Nephron (organoid): ENCODE measurements at regions not wholly inside any gene's neighbourhood (a gene's known extent, or its start where the extent isn't known, plus 50 kb on each side); places are given as distances from the start of the nearest gene placed in this dataset.

Experiments used
- H3K27ac Mint-ChIP-seq, 3 experiments: 2 replicates each; pipeline ENCODE4 v1.8.0; 2020; ENCODE audit warnings: mixed read lengths in 3 of 3, mild to moderate bottlenecking in 2 of 3, moderate library complexity in 1 of 3
- H3K27me3 Mint-ChIP-seq: 2 replicates; pipeline ENCODE4 v1.8.0; 2021; ENCODE audit warnings: low read depth, mild to moderate bottlenecking, moderate library complexity, mixed read lengths
- H3K36me3 Mint-ChIP-seq: 2 replicates; pipeline ENCODE4 v1.8.0; 2020; ENCODE audit warnings: low read depth, mixed read lengths
- H3K4me1 Mint-ChIP-seq: 2 replicates; pipeline ENCODE4 v1.8.0; 2020; ENCODE audit warnings: mixed read lengths
- H3K4me3 Mint-ChIP-seq, 3 experiments: 2 replicates each; pipeline ENCODE4 v1.8.0; 2020; ENCODE audit warnings: mild to moderate bottlenecking in 3 of 3, mixed read lengths in 3 of 3, moderate library complexity in 2 of 3
- H3K9me3 Mint-ChIP-seq: 2 replicates; pipeline ENCODE4 v1.8.0; 2020; ENCODE audit warnings: mixed read lengths
- TF ChIP-seq, protein P1 (sequence below), 3 experiments: fragments of 200-600 bp; sonication (generic); IDR thresholded peaks; one replicate each; pipeline ENCODE4 v1.5.0; 2021; ENCODE audit warnings: antibody characterized with exemption in 3 of 3; ENCODE audit not compliant: unreplicated experiment in 3 of 3

DNA sequence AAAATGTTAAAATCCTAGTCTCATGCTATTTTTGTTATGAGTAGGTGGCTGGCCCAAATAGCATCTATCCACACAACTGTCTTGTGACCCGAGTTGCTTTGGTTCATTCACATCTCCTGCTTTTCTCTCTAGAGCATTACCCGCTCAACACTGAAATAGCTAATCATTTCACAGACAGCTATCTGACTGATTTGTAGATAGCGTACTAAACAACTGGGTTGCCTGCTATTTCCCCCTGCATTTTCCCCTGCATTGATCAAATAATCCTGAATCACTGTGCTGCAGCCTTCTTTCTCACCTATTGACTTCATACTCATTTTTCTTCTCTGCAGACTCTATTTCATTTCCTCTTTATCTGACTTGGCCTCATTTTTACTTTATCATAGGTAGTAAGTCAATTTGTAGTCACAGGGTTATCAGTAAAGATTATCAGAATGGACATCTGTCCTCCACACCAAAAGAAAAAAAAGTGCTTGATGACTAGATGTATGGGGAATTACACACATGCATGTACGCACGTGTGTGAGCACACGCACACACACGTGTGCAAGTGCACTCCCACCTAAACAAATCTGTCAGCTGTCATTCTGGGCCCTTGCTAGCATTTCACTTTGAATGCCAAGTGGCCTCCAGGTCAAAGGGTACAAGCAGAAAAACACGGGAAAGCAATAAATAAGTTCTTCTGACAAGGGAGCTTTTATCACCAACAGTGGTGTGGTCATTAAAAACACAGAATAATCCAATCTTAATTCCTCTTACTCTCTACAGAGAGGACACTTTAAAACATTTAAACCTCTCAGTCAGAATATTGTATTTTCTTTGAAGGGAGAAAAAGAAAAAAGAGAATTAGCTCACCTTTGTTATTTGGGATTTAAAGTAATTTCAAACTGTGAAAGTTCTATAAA, 501.6 kb downstream of the EFNA5 start:
- Mint-ChIP-seq H3K4me1 (peaks cover 16% of the 10 kb centered on the region), H3K27me3 (no peaks in the 10 kb centered on the region), H3K4me3 (no peak overlapping the region), H3K9me3 (peaks cover 21% of the 10 kb centered on the region), H3K36me3 (peaks cover 9% of the 10 kb centered on the region), H3K27ac (no peak overlapping the region)
- TF ChIP-seq, protein P1, sequence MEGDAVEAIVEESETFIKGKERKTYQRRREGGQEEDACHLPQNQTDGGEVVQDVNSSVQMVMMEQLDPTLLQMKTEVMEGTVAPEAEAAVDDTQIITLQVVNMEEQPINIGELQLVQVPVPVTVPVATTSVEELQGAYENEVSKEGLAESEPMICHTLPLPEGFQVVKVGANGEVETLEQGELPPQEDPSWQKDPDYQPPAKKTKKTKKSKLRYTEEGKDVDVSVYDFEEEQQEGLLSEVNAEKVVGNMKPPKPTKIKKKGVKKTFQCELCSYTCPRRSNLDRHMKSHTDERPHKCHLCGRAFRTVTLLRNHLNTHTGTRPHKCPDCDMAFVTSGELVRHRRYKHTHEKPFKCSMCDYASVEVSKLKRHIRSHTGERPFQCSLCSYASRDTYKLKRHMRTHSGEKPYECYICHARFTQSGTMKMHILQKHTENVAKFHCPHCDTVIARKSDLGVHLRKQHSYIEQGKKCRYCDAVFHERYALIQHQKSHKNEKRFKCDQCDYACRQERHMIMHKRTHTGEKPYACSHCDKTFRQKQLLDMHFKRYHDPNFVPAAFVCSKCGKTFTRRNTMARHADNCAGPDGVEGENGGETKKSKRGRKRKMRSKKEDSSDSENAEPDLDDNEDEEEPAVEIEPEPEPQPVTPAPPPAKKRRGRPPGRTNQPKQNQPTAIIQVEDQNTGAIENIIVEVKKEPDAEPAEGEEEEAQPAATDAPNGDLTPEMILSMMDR (IDR thresholded peaks at IDR 0.05; ENCODE audit: unreplicated experiment in 3 of 3), result no peak

DNA sequence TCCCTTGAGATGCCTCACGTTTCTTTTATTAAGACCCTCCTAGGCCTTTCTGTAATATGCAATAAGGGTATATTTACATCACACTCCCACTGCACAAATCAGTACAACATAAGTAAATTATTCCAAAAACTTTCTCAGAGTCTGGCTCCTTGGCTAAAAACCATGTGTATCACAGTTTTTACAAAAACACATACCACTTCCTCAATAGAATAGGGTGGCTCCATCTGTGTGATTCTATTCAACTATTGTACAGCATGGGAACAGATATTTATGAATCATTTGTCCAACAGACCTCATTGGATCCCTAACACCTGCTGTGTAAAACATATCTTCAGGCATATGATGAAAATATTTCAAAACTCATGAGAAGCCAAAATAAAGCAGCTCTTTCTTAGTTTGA, 502.7 kb downstream of the EFNA5 start:
- Mint-ChIP-seq H3K27ac (no peak overlapping the region), H3K27me3 (no peaks in the 10 kb centered on the region), H3K9me3 (peaks cover 18% of the 10 kb centered on the region), H3K36me3 (peaks cover 6% of the 10 kb centered on the region), H3K4me1 (peaks cover 16% of the 10 kb centered on the region), H3K4me3 (no peak overlapping the region)
- TF ChIP-seq, protein P1 (IDR thresholded peaks at IDR 0.05; ENCODE audit: unreplicated experiment in 3 of 3), result no peak

DNA sequence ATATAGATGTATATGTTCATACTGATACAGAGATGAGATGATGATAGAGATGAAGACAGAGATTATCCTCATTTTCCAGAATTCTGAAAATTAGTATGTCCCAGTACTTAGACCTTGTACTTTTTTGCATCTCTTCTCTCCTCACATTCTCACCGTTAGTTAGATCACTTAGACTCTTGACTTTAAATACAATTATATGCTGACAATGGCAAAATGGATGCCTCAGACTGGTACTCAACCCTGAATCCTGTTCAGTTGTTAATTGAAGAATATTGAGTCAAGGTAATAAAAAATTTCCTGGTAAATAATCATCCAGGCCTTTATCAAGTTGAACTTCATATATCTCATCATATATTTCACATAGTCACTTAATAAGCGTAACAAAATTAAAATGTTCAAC, 505.4 kb downstream of the EFNA5 start:
- H3K4me3 Mint-ChIP-seq, result no peak overlapping the region
- peaks cover 22% of the 10 kb centered on the region for H3K9me3 Mint-ChIP-seq
- H3K27ac Mint-ChIP-seq, result no peak overlapping the region
- peaks cover 5% of the 10 kb centered on the region for H3K36me3 Mint-ChIP-seq
- TF ChIP-seq, protein P1 (IDR thresholded peaks at IDR 0.05; ENCODE audit: unreplicated experiment in 3 of 3), result no peak
- no peaks in the 10 kb centered on the region for H3K27me3 Mint-ChIP-seq
- peaks cover 16% of the 10 kb centered on the region for H3K4me1 Mint-ChIP-seq

DNA sequence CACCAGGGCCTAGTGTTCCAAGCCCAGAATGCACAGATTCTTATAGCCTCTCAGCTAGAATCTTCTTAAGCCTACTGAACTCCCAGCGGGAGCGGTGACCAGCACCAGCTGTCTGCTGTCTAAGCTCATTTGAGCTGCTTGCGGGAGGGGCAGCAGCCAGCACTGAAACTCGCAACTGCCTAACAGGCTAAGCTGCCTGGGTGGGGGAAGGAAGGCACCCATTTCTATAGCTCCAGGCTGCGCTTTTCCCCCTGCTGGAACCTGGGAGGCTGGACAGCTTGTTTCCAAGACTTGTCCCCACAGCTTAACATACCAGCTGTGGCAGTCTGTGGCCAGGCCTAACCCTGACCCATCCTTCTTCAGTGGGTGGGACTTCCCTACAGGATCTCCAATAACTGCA, 512.9 kb downstream of the EFNA5 start:
- TF ChIP-seq, protein P1 (IDR thresholded peaks at IDR 0.05; ENCODE audit: unreplicated experiment in 3 of 3), result no peak
- Mint-ChIP-seq H3K9me3 (peaks cover 30% of the 10 kb centered on the region), H3K27ac (no peak overlapping the region), H3K27me3 (no peaks in the 10 kb centered on the region), H3K36me3 (peaks cover 6% of the 10 kb centered on the region), H3K4me1 (peaks cover 28% of the 10 kb centered on the region), H3K4me3 (no peak overlapping the region)

DNA sequence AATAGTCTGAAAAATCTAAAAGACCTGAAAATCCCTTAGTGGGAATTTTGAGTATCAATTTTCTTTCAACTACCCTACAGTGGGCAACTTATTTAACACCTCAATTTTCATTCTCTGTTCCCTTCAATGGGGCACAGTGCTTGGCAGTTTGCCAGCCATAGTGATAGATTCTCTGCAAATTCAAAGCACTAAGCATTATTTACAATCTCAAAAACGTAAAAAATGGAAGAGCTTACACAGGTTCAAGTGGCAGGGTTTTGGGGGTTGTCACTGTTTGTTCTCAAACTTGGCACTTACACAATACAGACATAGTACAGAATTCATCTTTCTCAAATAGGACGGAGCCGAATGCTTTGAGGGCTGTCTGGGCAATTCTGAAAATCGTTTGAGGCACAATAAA, 515.0 kb downstream of the EFNA5 start:
- H3K27ac Mint-ChIP-seq, result no peak overlapping the region
- no peaks in the 10 kb centered on the region for H3K27me3 Mint-ChIP-seq
- TF ChIP-seq, protein P1 (IDR thresholded peaks at IDR 0.05; ENCODE audit: unreplicated experiment in 3 of 3), result no peak
- H3K4me3 Mint-ChIP-seq, result no peak overlapping the region
- peaks cover 6% of the 10 kb centered on the region for H3K36me3 Mint-ChIP-seq
- H3K9me3 Mint-ChIP-seq, result peaks cover 20% of the 10 kb centered on the region
- peaks cover 35% of the 10 kb centered on the region for H3K4me1 Mint-ChIP-seq

DNA sequence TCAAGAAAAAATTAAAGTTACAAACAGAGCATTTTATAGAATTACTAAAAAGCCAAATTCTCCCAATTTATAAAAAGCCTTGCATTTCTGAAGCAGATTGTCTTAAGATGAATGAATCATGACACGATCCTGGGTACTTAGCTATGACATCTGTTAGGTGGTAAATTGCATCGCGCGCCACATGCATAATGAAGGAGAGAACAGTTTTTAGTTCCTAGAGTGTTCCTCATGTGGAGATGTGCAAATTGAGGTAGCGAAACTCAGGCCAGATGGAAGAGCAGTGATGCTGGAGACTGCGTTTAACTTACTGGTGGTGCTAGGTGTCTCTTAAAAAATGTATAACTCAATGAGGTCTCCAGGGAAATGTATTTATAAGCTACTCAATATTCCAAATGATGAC, 516.1 kb downstream of the EFNA5 start:
- H3K27me3 Mint-ChIP-seq, result no peaks in the 10 kb centered on the region
- no peak overlapping the region for H3K4me3 Mint-ChIP-seq
- H3K4me1 Mint-ChIP-seq, result peaks cover 42% of the 10 kb centered on the region
- no peak overlapping the region for H3K27ac Mint-ChIP-seq
- peaks cover 10% of the 10 kb centered on the region for H3K9me3 Mint-ChIP-seq
- no peaks in the 10 kb centered on the region for H3K36me3 Mint-ChIP-seq
- TF ChIP-seq, protein P1 (IDR thresholded peaks at IDR 0.05; ENCODE audit: unreplicated experiment in 3 of 3), result no peak
